DND-41 (cell line): ENCODE measurements at regions not wholly inside any gene's neighbourhood (a gene's known extent, or its start where the extent isn't known, plus 50 kb on each side); places are given as distances from the start of the nearest gene placed in this dataset.

Experiments used
- ATAC-seq: fragments of 200-7000 bp; cut with Tn5 transposase; 3 replicates; pipeline ENCODE4 v1.9.1; 2021; ENCODE audit warnings: low read depth; ENCODE audit not compliant: insufficient read depth
- DNase-seq: peaks from one replicate; pipeline ENCODE4 v3.0.0-alpha.2; 2020
- H2AFZ ChIP-seq: 2 replicates; pipeline ENCODE4 v1.6.0; 2012; ENCODE audit warnings: low read depth, low read length
- H3K27ac ChIP-seq: 2 replicates; pipeline ENCODE4 v1.5.1; 2012; ENCODE audit warnings: low read length, inconsistent platforms
- H3K27me3 ChIP-seq: fragments of 200-600 bp; sonication (generic); 2 replicates; pipeline ENCODE4 v1.6.0; 2012; ENCODE audit warnings: low read length, mild to moderate bottlenecking, inconsistent platforms; ENCODE audit not compliant: insufficient read depth, poor library complexity
- H3K36me3 ChIP-seq: 2 replicates; pipeline ENCODE4 v1.5.1; 2012; ENCODE audit warnings: low read length, inconsistent platforms; ENCODE audit not compliant: insufficient read depth
- H3K4me1 ChIP-seq: 2 replicates; pipeline ENCODE4 v1.5.1; 2012; ENCODE audit warnings: mild to moderate bottlenecking, low read length; ENCODE audit not compliant: insufficient read depth
- H3K4me2 ChIP-seq: 2 replicates; pipeline ENCODE4 v1.6.0; 2012; ENCODE audit warnings: mild to moderate bottlenecking, moderate library complexity, low read length, inconsistent platforms; ENCODE audit not compliant: insufficient read depth
- H3K4me3 ChIP-seq, 2 experiments: fragments of 200-600 bp in 1 of 2; shearing (Covaris generic) in 1 of 2; 2 replicates each; pipeline ENCODE4 v1.5.1; 2012 to 2016; ENCODE audit warnings: inconsistent platforms in 2 of 2, low read length in 2 of 2, mild to moderate bottlenecking in 2 of 2, low read depth in 1 of 2, moderate library complexity in 1 of 2
- H3K79me2 ChIP-seq: 2 replicates; pipeline ENCODE4 v1.6.0; 2012; ENCODE audit warnings: low read length, inconsistent platforms; ENCODE audit not compliant: insufficient read depth
- H3K9ac ChIP-seq: 2 replicates; pipeline ENCODE4 v1.6.0; 2012; ENCODE audit warnings: low read depth, mild to moderate bottlenecking, inconsistent platforms, low read length, moderate library complexity
- H3K9me3 ChIP-seq: 2 replicates; pipeline ENCODE4 v1.5.1; 2012; ENCODE audit warnings: low read length, moderate library complexity, mild to moderate bottlenecking, inconsistent platforms; ENCODE audit not compliant: insufficient read depth, severe bottlenecking
- H4K20me1 ChIP-seq: 2 replicates; pipeline ENCODE4 v1.6.0; 2012; ENCODE audit warnings: low read length; ENCODE audit not compliant: insufficient read depth
- EZH2 ChIP-seq: IDR thresholded peaks from 3 replicates; pipeline ENCODE4 v1.6.1; 2012; ENCODE audit warnings: borderline replicate concordance, low read depth, mild to moderate bottlenecking, moderate library complexity, low read length, inconsistent platforms; ENCODE audit not compliant: severe bottlenecking
- TF ChIP-seq, protein P1 (sequence below): IDR thresholded peaks from 2 replicates; pipeline ENCODE4 v1.5.1; 2012; ENCODE audit warnings: borderline replicate concordance, low read length, moderate library complexity, mild to moderate bottlenecking; ENCODE audit not compliant: poor library complexity, severe bottlenecking; ENCODE audit errors: extremely low read depth

DNA sequence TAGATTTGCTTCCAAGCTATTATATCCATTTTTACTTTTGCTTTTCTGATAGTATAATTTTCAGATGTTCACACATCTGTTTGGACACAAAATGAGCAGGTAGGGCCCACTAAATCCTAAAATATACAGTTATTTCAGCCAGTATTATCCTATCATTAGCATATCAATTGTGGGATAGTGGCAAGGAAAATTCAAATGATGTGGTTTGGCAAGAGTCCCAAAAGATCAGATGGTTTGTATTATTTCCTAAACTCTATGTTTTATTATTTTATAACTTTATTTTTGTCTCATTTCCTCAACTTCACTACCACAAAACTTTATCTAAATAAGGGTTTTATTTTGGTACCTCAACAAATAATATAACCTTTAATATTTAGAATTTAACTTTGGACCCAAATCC lies 1659.6 kb downstream of the NCAM2 start:
- H3K36me3 ChIP-seq, result no peaks in the 10 kb centered on the region
- H2AFZ ChIP-seq, result no peak overlapping the region
- no peaks in the 10 kb centered on the region for H4K20me1 ChIP-seq
- TF ChIP-seq, protein P1, sequence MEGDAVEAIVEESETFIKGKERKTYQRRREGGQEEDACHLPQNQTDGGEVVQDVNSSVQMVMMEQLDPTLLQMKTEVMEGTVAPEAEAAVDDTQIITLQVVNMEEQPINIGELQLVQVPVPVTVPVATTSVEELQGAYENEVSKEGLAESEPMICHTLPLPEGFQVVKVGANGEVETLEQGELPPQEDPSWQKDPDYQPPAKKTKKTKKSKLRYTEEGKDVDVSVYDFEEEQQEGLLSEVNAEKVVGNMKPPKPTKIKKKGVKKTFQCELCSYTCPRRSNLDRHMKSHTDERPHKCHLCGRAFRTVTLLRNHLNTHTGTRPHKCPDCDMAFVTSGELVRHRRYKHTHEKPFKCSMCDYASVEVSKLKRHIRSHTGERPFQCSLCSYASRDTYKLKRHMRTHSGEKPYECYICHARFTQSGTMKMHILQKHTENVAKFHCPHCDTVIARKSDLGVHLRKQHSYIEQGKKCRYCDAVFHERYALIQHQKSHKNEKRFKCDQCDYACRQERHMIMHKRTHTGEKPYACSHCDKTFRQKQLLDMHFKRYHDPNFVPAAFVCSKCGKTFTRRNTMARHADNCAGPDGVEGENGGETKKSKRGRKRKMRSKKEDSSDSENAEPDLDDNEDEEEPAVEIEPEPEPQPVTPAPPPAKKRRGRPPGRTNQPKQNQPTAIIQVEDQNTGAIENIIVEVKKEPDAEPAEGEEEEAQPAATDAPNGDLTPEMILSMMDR, result no peak
- TF ChIP-seq EZH2, result no peak
- DNase-seq (no peak), ATAC-seq (no peak)
- no peak overlapping the region for H3K9ac ChIP-seq
- H3K27ac ChIP-seq, result no peak overlapping the region
- H3K27me3 ChIP-seq, result no peaks in the 10 kb centered on the region
- no peak overlapping the region for H3K4me3 ChIP-seq
- no peaks in the 10 kb centered on the region for H3K79me2 ChIP-seq
- H3K4me2 ChIP-seq, result no peak overlapping the region
- H3K4me1 ChIP-seq, result no peaks in the 10 kb centered on the region
- no peaks in the 10 kb centered on the region for H3K9me3 ChIP-seq

DNA sequence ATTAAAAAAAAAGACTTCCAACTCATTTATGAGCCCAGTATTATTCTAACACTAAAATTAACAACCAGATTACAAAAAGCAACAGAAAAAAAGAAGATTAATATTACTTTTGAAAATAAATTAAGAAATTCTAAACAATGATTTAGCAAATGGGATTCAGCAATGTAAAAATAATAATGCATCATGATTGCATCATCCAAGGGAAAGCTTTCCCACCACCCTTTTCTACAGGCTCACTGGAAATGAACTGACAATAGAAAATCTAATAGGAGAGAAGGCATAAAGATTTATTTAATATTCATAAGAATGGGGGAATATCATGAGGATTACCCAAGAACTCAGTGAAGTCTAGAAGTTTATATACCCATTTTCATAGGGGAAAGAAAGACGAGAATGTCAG lies 1671.9 kb downstream of the NCAM2 start:
- DNase-seq (no peak), ATAC-seq (no peak)
- Histone ChIP-seq H3K27ac (no peak overlapping the region), H3K27me3 (no peaks in the 10 kb centered on the region), H3K36me3 (no peaks in the 10 kb centered on the region), H3K9ac (no peak overlapping the region), H3K4me2 (no peak overlapping the region), H3K4me3 (no peak overlapping the region), H2AFZ (no peak overlapping the region), H3K79me2 (no peaks in the 10 kb centered on the region), H4K20me1 (no peaks in the 10 kb centered on the region), H3K9me3 (peaks cover 14% of the 10 kb centered on the region), H3K4me1 (no peaks in the 10 kb centered on the region)
- TF ChIP-seq, protein P1, result no peak
- TF ChIP-seq EZH2, result no peak

DNA sequence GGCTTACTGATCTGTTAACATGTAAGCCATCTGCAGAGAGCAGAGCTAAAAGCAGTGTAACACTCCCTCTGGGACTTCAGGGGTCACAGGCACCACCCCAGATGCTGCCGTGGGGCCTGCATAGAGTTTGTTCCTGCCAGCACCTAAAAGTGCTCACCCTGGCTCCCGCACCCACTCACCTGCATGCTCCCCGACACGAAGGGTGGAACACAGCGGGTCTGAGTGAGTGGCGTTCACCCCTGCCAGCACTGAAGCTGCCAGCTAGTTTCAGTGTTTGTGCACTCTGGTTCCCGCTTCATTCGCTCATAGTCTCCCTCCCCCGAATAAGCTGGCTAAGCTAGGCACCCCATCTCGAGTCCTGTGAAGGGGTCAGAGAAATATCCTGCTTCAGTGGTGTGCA lies 1681.0 kb downstream of the NCAM2 start:
- H3K4me1 ChIP-seq, result no peaks in the 10 kb centered on the region
- H3K27me3 ChIP-seq, result no peaks in the 10 kb centered on the region
- no peak overlapping the region for H3K9ac ChIP-seq
- H3K9me3 ChIP-seq, result peaks cover 9% of the 10 kb centered on the region
- no peaks in the 10 kb centered on the region for H4K20me1 ChIP-seq
- ATAC-seq, result peak; percentile 35; the same call in 2 of the 3 replicates
- H3K27ac ChIP-seq, result no peak overlapping the region
- no peaks in the 10 kb centered on the region for H3K36me3 ChIP-seq
- H3K4me2 ChIP-seq, result no peak overlapping the region
- DNase-seq, result no peak
- no peaks in the 10 kb centered on the region for H3K79me2 ChIP-seq
- TF ChIP-seq EZH2, result no peak
- TF ChIP-seq, protein P1, result no peak
- peak overlapping the region; percentile 25; the same call in 1 of the 2 replicates for H2AFZ ChIP-seq
- H3K4me3 ChIP-seq, result no peak overlapping the region

DNA sequence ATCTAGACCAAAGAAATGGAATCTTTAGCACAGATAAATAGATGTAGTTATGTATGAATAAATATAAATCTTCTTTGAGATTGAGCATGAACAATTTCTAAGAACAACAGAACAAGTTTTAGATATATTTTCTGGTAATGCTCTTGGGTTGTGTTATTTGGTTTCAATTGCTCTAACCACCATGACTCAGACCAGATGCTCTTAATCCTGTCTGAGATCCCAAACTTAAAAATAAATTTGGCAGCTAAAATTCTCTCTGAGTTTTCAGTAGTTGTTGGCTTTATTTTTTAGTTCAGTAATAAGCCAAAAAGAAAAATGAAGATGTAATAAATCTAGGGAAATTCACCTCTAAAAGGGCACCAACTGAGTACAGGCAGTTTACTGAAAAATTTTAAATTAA lies 1693.4 kb downstream of the NCAM2 start:
- H4K20me1 ChIP-seq, result no peaks in the 10 kb centered on the region
- H3K4me1 ChIP-seq, result no peaks in the 10 kb centered on the region
- H3K9me3 ChIP-seq, result peaks cover 12% of the 10 kb centered on the region
- no peak overlapping the region for H3K9ac ChIP-seq
- H3K79me2 ChIP-seq, result no peaks in the 10 kb centered on the region
- no peaks in the 10 kb centered on the region for H3K27me3 ChIP-seq
- DNase-seq (no peak), ATAC-seq (no peak)
- TF ChIP-seq EZH2, result no peak
- TF ChIP-seq, protein P1, result no peak
- H2AFZ ChIP-seq, result no peak overlapping the region
- no peaks in the 10 kb centered on the region for H3K36me3 ChIP-seq
- no peak overlapping the region for H3K27ac ChIP-seq
- no peak overlapping the region for H3K4me2 ChIP-seq
- no peak overlapping the region for H3K4me3 ChIP-seq
